AG08395 (cell line): ENCODE measurements at regions not wholly inside any gene's neighbourhood (a gene's known extent, or its start where the extent isn't known, plus 50 kb on each side); places are given as distances from the start of the nearest gene placed in this dataset.
"Not testable (repeated sequence)": the region's sequence is repeated elsewhere in the genome, so short reads cannot be mapped to it uniquely, and the experiment has no call there.

ENCODE experiments used
- DNase-seq: peaks from one replicate; pipeline ENCODE4 v3.0.0; 2012; ENCODE audit warnings: mixed read lengths, low spot score

DNA sequence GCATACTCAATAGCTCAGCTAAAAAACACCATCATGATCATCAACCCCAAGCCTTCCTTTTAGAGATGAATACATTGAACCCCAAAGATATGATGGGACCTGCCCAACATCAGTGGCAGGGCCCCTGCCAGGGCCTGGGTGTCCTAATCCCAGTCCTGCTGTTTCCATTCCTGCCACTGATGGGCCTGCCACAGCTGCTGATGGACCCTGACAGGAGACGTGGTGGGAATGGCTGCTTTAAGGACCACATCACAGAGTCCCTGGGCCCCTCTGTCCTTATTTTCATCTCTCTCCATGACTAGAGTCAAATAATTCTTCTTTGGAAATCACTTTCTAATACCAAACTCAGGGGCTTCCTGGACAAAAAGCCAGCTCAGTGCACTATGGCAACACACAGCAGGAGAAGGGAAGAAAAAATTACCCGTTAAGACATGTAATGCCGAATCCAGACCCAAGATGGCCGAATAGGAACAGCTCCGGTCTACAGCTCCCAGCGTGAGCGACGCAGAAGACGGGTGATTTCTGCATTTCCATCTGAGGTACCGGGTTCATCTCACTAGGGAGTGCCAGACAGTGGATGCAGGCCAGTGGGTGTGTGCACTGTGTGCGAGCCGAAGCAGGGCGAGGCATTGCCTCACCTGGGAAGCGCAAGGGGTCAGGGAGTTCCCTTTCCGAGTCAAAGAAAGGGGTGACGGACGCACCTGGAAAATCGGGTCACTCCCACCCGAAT lies 160.6 kb upstream of the THBS1 start:
- not testable (repeated sequence) for DNase-seq

DNA sequence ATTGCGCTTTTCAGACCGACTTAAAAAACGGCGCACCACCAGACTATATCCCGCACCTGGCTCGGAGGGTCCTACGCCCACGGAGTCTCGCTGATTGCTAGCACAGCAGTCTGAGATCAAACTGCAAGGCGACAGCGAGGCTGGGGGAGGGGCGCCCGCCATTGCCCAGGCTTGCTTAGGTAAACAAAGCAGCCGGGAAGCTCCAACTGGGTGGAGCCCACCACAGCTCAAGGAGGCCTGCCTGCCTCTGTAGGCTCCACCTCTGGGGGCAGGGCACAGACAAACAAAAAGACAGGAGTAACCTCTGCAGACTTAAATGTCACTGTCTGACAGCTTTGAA lies 160.1 kb upstream of the THBS1 start:
- not testable (repeated sequence) for DNase-seq

GRCh38 chr15:39426552-39427532 lies 154.0 kb upstream of the THBS1 start:
- peak; percentile 76 for DNase-seq

- DNase-seq = no peak
These were observed 153.2 kb upstream of the THBS1 start for GRCh38 chr15:39427705-39428104.

DNA sequence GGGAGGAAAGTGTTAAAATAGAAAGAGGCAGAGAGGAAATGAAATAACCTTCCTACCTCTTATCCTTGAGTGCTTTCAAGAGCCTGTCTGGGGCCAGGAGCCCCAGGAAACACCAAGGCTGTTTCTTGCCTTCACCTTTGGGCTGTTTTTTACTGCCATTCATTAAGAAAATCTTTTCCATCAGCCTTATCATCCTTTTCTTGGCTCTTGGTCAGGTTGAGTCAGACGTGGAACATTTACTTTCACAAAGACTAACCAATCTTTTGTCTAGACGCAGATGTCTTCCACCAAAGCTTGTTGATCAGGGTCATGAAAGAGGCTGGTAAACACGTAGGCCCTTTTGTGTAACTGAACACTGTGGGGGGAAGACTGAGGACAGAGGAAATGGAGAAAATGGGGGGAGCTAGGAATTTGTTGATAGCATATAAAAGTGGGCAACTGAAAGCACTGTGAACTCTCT lies 151.0 kb upstream of the THBS1 start:
- DNase-seq = peak; percentile 71

DNA sequence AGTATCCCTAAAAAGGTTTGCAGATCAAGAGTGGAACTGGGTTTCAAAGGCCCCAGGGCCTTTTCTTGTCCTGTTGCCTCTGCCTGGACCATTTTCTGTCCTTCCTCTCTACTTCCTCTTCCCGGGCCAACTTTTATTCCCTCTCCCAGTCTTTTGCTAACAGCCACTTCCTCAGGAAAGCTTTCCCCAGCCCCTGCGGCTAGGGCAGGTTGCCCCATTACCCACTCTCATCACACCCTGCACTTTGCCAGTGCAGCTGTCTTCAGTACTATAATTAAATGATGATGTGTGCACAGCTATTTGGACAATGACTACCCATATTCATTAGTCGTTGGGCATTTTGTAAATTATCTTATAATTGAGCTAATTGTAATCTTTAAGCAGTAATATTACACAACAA lies 150.5 kb upstream of the THBS1 start:
- no peak for DNase-seq

GRCh38 chr15:39431376-39431775 lies 149.5 kb upstream of the THBS1 start:
- DNase-seq = no peak

DNA sequence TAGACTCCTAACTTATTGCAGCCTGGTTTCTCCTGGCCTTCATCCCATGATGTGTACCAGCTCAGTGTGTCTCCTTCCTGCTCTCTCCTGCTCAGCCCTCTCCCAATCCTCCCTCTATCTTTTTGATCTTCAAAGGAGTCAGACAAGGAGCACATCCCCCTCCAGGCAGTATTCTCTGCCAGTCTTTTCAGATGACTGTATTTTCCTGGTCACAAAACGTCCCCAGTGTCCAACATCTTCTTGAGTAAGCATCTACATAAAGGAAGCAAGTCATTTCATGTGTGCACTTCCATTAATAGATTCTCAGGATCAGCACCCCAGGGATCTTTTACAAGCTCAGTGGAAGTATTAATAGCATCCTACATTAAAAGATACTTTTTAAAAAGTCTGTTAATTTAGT lies 148.9 kb upstream of the THBS1 start:
- DNase-seq = no peak

DNA sequence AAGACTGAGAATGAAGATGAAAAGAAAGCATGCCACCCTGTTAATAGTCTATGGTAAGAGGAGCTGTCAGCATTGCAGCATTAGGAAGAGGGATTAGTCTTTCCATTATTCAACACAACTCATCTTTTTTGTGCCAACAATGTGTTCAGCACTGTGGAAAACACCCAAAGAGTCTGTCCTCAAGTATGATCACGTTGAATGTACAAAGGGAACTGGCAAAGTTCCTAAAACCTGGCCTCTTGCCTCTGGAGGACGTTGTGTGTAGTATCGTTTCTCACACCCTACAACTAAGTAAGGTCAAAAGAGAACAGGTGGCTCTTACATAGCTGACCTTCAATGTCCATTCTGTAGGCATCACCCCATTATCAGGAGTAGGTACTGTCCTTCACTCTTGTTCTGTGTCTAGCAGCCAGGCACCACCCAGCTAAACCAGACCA lies 147.9 kb upstream of the THBS1 start:
- no peak for DNase-seq

GRCh38 chr15:39433376-39433775 lies 147.5 kb upstream of the THBS1 start:
- DNase-seq = no peak

- DNase-seq = no peak
These were observed 146.7 kb upstream of the THBS1 start for GRCh38 chr15:39434163-39434562.

DNA sequence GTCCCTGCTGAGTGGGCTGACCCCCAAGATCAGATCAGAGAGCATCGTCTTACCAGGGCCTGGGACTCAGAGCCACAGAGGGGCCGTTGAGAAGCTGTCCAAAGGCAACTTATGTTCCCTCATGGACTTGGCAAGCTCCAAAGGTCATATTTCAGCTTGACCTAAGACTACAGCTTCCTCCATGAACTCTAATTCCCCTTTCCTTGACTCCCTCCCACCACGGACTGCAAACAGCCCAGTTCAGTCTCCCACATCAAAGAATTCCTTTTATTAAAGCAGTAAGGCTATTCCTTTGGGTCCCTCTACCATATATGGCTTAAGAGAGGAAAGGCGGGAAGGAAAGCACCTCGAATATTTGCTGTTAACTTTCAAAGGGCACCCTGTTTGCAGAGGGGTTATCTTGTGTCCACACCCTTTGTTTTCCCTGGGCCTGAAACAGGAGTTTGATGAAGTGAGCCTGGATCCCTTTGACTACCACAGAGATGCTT lies 146.1 kb upstream of the THBS1 start:
- no peak for DNase-seq

GRCh38 chr15:39435244-39435643 lies 145.6 kb upstream of the THBS1 start:
- DNase-seq = no peak

DNA sequence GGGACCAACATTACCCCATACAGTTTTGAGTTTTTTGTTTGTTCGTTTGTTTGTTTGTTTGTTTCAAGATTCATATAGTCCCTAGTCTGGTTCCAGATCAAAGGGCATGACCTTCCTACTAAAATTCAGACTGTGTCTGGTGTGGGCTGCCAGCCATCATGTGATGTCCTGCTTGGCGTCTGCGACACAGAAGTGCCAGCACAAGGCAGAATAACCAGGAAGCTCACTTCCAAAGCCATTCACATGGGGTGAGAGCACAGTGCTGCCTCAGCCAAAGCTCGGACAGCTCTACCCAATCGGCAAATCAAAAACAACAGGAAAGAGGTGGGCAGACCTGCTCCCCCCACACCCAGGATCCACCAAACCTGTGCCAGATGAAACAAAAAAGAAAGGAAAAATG lies 142.6 kb upstream of the THBS1 start:
- no peak for DNase-seq

DNA sequence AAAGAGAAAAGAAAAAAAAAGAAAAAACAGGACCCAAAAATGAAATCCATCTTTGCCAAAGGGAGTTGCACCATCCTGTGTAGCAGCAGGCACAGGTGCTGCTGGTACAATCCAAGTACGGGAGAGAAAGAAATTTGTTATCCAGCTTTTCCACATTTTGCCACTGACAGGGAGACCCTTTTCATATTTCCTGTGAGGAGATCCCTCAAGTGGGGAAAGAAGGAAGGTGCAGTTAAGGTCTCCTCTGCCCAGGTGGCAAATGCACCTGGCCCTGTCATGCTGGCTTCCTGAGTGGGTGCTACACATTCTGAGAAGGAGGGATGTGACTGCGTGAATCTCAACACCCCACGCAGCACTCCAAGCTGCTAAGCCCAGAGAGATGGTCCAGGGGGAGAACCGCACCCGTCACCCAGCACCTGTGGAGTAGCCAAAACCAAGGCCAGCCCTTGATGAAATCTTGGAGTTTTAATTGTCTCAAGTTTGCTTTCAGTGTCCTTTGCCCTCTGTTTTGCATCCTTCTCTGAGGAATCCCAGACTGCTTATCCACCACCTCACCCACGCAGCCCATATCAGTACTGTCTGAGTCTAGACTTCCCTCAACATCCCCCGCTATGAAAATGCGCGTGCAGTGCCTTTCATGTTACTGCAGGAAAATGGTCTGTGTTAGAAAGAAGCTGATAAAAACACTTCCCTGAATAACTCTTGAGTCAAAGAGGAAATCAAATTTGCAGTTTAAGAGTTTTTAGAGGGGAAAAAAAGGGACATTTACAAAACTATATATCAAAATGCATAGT lies 141.9 kb upstream of the THBS1 start:
- DNase-seq = no peak

DNA sequence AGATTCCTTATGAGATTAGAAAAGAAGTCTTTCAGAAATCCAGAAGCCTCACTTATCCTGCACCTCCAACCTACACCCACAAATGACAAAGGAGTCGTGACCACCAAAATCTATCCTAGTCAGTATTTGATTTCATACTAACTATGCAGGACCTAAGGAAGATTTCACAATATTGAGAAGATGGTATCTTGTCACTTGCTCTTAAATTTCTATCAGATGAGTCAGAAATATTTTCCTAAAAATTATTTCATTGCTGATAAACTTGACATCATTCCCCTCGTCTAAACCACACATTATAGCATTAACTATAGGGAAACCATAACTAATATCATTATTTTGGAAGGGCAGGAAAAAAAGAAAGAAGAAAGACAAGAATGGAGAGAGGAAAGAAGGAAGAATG lies 138.0 kb upstream of the THBS1 start:
- DNase-seq = no peak

DNA sequence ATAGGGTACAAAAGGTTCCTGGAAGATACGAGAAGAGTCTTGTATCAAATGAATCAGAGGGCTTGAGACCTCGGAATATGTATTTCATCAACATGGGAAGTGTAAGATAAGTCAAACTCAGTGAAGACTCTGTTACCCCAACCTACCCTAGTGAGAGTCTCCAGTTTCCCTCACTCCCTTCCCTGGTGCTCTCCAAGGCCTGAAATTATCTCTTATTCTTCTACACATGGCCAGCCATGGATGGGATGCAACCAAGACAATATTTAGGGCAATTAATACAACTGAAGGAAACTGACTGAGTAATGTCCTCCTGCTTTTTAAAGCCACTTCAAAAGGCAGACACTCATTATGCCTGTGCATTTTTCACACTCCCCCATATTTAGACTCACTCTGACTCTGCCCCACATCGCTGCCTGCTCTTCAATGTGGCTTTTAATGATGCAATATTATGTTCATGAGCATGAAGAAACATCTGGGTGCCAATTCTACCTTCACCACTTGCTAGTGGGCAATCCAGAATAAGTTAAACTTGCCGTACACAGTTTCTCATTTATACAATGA lies 137.1 kb upstream of the THBS1 start:
- no peak for DNase-seq

- no peak for DNase-seq
These were observed 136.0 kb upstream of the THBS1 start for GRCh38 chr15:39444735-39445470.

- no peak for DNase-seq
These were observed 134.9 kb upstream of the THBS1 start for GRCh38 chr15:39445931-39446330.

DNA sequence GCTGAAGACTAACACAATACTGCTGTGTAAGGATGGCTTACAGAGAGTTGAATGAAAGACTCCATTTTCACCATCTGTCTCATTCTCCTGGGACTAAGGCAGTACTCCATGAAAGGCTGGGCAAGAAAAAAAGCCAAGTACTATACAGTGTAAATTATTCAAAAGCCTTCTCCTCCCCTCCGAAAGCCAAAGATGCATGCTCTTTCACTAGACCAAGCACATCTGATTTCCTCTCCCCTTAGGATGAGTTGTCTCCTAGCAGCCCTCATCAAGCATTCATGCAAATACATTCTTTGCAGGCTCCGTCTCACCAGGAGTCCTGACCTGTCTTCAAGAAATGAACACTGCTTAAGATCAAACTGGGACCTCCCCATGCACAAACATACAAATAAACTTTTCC lies 133.5 kb upstream of the THBS1 start:
- DNase-seq = no peak

- no peak for DNase-seq
These were observed 133.0 kb upstream of the THBS1 start for GRCh38 chr15:39447881-39448280.
